Esophagus muscularis mucosa (tissue), 3 donors: ENCODE measurements at regions not wholly inside any gene's neighbourhood (a gene's known extent, or its start where the extent isn't known, plus 50 kb on each side); places are given as distances from the start of the nearest gene placed in this dataset.

Source experiments
- CTCF ChIP-seq, 3 experiments: fragments of 200-600 bp in 2 of 3; fragments of 450-650 bp in 1 of 3; sonication (generic) in 2 of 3; IDR thresholded peaks; one replicate each; pipeline ENCODE4 v1.5.1; 2017 to 2019; ENCODE audit warnings: antibody characterized with exemption in 3 of 3, mild to moderate bottlenecking in 2 of 3, moderate library complexity in 1 of 3
- POLR2A ChIP-seq: fragments of 450-650 bp; IDR thresholded peaks from one replicate; pipeline ENCODE4 v1.6.1; 2017; ENCODE audit warnings: antibody characterized with exemption, moderate library complexity, mild to moderate bottlenecking, low read depth
- POLR2AphosphoS5 ChIP-seq, 2 donors: sonication (generic); formaldehyde crosslinking; IDR thresholded peaks; one replicate each; pipeline ENCODE4 v1.6.1; 2017; ENCODE audit warnings: antibody characterized with exemption in 2 of 2

DNA sequence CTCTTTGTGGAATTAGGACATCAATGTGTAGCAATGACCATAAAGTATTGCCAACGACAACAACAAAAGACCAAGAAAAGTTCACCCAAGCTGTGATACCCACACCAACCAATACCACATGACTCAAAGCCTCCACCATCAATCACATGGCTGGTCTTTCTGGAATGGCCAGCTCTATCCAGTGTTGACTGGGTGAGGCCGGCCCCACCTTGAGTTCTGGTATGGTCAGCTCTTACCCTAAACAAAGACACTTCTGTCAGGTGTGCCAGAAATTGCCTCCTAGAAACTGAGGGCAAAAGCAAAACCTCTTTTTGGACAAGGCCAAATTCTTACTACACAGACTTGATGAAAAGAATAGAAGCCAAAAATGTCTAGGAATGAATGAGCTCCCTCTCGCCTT lies 331.5 kb downstream of the ZNF608 start:
- TF ChIP-seq CTCF (IDR thresholded peaks at IDR 0.05) (no peak), POLR2AphosphoS5 (IDR thresholded peaks at IDR 0.05) (no peak), POLR2A (no peak)
